Stimulated activated CD4-positive, alpha-beta T cell treated with anti-CD3 and anti-CD28 coated beads, Interleukin-12 subunit alpha, Interleukin-12 subunit beta, amount 100 ng/mL, for 24 hours (primary cell): ENCODE measurements at regions not wholly inside any gene's neighbourhood (a gene's known extent, or its start where the extent isn't known, plus 50 kb on each side); places are given as distances from the start of the nearest gene placed in this dataset.

Source experiments
- DNase-seq, 2 experiments: peaks; one replicate each; pipeline ENCODE4 v3.0.0-alpha.2; 2020; ENCODE audit warnings: low read depth in 2 of 2

GRCh38 chr14:48874711-48875110 is 711.5 kb downstream of the RPS29 start:
- DNase-seq: no peak

GRCh38 chr14:48857366-48857765 is 728.8 kb downstream of the RPS29 start:
- no peak for DNase-seq

GRCh38 chr14:48853159-48853558 is 733.0 kb downstream of the RPS29 start:
- DNase-seq: no peak

GRCh38 chr14:48849741-48850322 is 736.3 kb downstream of the RPS29 start:
- no peak for DNase-seq

GRCh38 chr14:48842785-48843184 is 743.4 kb downstream of the RPS29 start:
- DNase-seq: no peak

- DNase-seq: no peak
These were observed 760.1 kb downstream of the RPS29 start for GRCh38 chr14:48826058-48826457.

- no peak for DNase-seq
These were observed 771.6 kb downstream of the RPS29 start for GRCh38 chr14:48814562-48814961.

GRCh38 chr14:48805315-48805714 is 780.9 kb downstream of the RPS29 start:
- DNase-seq: no peak

- DNase-seq: no peak
These were observed 793.7 kb downstream of the RPS29 start for GRCh38 chr14:48792376-48793024.

GRCh38 chr14:48788771-48789170 is 797.4 kb downstream of the RPS29 start:
- DNase-seq: no peak

GRCh38 chr14:48786498-48786897 is 799.7 kb downstream of the RPS29 start:
- no peak for DNase-seq

GRCh38 chr14:48771717-48772116 is 814.5 kb downstream of the RPS29 start:
- DNase-seq: no peak

- no peak for DNase-seq
These were observed 834.9 kb downstream of the RPS29 start for GRCh38 chr14:48751293-48751692.

GRCh38 chr14:48748151-48748675 is 838.0 kb downstream of the RPS29 start:
- DNase-seq: no peak

GRCh38 chr14:48747561-48748089 is 838.6 kb downstream of the RPS29 start:
- no peak for DNase-seq

- DNase-seq: no peak
These were observed 842.0 kb downstream of the RPS29 start for GRCh38 chr14:48744202-48744601.

- DNase-seq: no peak
These were observed 847.8 kb downstream of the RPS29 start for GRCh38 chr14:48738186-48738925.

GRCh38 chr14:48735607-48736006 is 850.6 kb downstream of the RPS29 start:
- DNase-seq: no peak

GRCh38 chr14:48731260-48731659 is 854.9 kb downstream of the RPS29 start:
- no peak for DNase-seq

GRCh38 chr14:48726080-48726642 is 860.0 kb downstream of the RPS29 start:
- DNase-seq: no peak

GRCh38 chr14:48725051-48725734 is 861.0 kb downstream of the RPS29 start:
- DNase-seq: no peak
